SK-N-SH (cell line): ENCODE measurements at regions not wholly inside any gene's neighbourhood (a gene's known extent, or its start where the extent isn't known, plus 50 kb on each side); places are given as distances from the start of the nearest gene placed in this dataset.

ENCODE experiments used
- CTCF ChIA-PET: fragments of 300-600, 350-600 bp; formaldehyde crosslinking; extraction: SDS; loops from one replicate; lab custom pipeline; 2021; lab: Yijun Ruan, JAX
- POLR2A ChIA-PET: fragments of 350-600 bp; sonication (Branson Sonifier 250); formaldehyde crosslinking; extraction: SDS; loops from one replicate; lab custom pipeline; 2020; ENCODE audit warnings: antibody characterized with exemption, inconsistent platforms; lab: Yijun Ruan, JAX
- DNase-seq: peaks from one replicate; pipeline ENCODE4 v3.0.0; 2012
- H2AFZ ChIP-seq: fragments of 200-600 bp; sonication (generic); 2 replicates; pipeline ENCODE4 v1.8.1; 2016; ENCODE audit warnings: antibody characterized with exemption, mild to moderate bottlenecking, low read depth
- H3F3A ChIP-seq: fragments of 200-600 bp; sonication (generic); replicated peaks from 2 replicates; pipeline ENCODE3; 2016; ENCODE audit warnings: antibody characterized with exemption, mild to moderate bottlenecking; ENCODE audit not compliant: insufficient read depth
- H3K27ac ChIP-seq, 2 experiments: fragments of 200-500 bp in 1 of 2; fragments of 200-600 bp in 1 of 2; sonication (Bioruptor generic) in 1 of 2; sonication (generic), shearing (Covaris generic) in 1 of 2; 2 replicates each; pipeline versions ENCODE4 v1.5.1 to v1.6.1; 2014 to 2016; ENCODE audit warnings: low read depth in 2 of 2, inconsistent platforms in 1 of 2, low read length in 1 of 2, mild to moderate bottlenecking in 1 of 2, mixed read lengths in 1 of 2
- H3K27me3 ChIP-seq: fragments of 200-600 bp; sonication (generic), shearing (Covaris generic); 2 replicates; pipeline ENCODE4 v1.6.1; 2016; ENCODE audit warnings: mixed run types; ENCODE audit not compliant: insufficient read depth
- H3K36me3 ChIP-seq, 2 experiments: fragments of 200-500 bp in 1 of 2; fragments of 200-600 bp in 1 of 2; sonication (Bioruptor generic) in 1 of 2; sonication (generic) in 1 of 2; replicated peaks in 1 of 2; 2 replicates each; pipeline versions ENCODE3 to v1.5.1; 2014 to 2016; ENCODE audit warnings: low read length in 1 of 2, mild to moderate bottlenecking in 1 of 2; ENCODE audit not compliant: insufficient read depth in 2 of 2, control insufficient read depth in 1 of 2
- H3K4me1 ChIP-seq, 2 experiments: fragments of 200-500 bp in 1 of 2; fragments of 200-600 bp in 1 of 2; sonication (Bioruptor generic) in 1 of 2; sonication (generic), shearing (Covaris generic) in 1 of 2; 2 replicates each; pipeline versions ENCODE4 v1.5.1 to v1.6.1; 2014 to 2016; ENCODE audit warnings: low read depth in 1 of 2, low read length in 1 of 2, mixed run types in 1 of 2; ENCODE audit not compliant: insufficient read depth in 2 of 2, control insufficient read depth in 1 of 2
- H3K4me2 ChIP-seq: fragments of 200-600 bp; sonication (generic), shearing (Covaris generic); 2 replicates; pipeline ENCODE4 v1.6.1; 2017; ENCODE audit warnings: mixed run types
- H3K4me3 ChIP-seq, 2 experiments: fragments of 200-500 bp in 1 of 2; fragments of 200-600 bp in 1 of 2; sonication (Bioruptor generic) in 1 of 2; sonication (generic), shearing (Covaris generic) in 1 of 2; 2 replicates each; pipeline versions ENCODE4 v1.5.1 to v1.8.1; 2014 to 2016; ENCODE audit warnings: low read depth in 2 of 2, inconsistent platforms in 1 of 2, low read length in 1 of 2, mild to moderate bottlenecking in 1 of 2, mixed read lengths in 1 of 2, moderate library complexity in 1 of 2
- H3K79me2 ChIP-seq: fragments of 200-600 bp; sonication (generic); 2 replicates; pipeline ENCODE4 v1.8.1; 2017; ENCODE audit warnings: mild to moderate bottlenecking; ENCODE audit not compliant: insufficient read depth
- H3K9ac ChIP-seq: fragments of 200-600 bp; sonication (generic); 2 replicates; pipeline ENCODE4 v1.6.1; 2017; ENCODE audit warnings: mixed run types
- H3K9me2 ChIP-seq: fragments of 200-600 bp; sonication (generic); 2 replicates; pipeline ENCODE4 v1.6.1; 2017; ENCODE audit warnings: mixed run types
- H3K9me3 ChIP-seq: fragments of 200-600 bp; sonication (generic); 2 replicates; pipeline ENCODE4 v1.6.1; 2017; ENCODE audit warnings: mixed run types, mild to moderate bottlenecking, moderate library complexity
- H4K20me1 ChIP-seq: fragments of 200-600 bp; sonication (generic); 2 replicates; pipeline ENCODE4 v1.6.1; 2017; ENCODE audit warnings: mild to moderate bottlenecking, mixed run types; ENCODE audit not compliant: insufficient read depth
- CTCF ChIP-seq: fragments of 200-600 bp; sonication (generic); IDR thresholded peaks from 2 replicates; pipeline ENCODE4 v1.6.1; 2017; ENCODE audit warnings: antibody characterized with exemption, mild to moderate bottlenecking, moderate library complexity
- ELF1 ChIP-seq: IDR thresholded peaks from 2 replicates; pipeline ENCODE4 v1.4.0; 2012
- GATA2 ChIP-seq: sonication (generic); formaldehyde crosslinking; IDR thresholded peaks from 2 replicates; pipeline ENCODE4 v1.5.0; 2020; ENCODE audit warnings: mild to moderate bottlenecking, missing genetic modification reagents
- IRF3 ChIP-seq: fragments of 150-350 bp; IDR thresholded peaks from 2 replicates; pipeline ENCODE4 v1.6.1; 2016; ENCODE audit warnings: mild to moderate bottlenecking, low read depth, low read length
- JUND ChIP-seq: IDR thresholded peaks from 2 replicates; pipeline ENCODE4 v1.4.0; 2012
- MAX ChIP-seq: IDR thresholded peaks from 2 replicates; pipeline ENCODE4 v1.4.0; 2012; ENCODE audit warnings: low read depth
- MEF2A ChIP-seq: IDR thresholded peaks from 2 replicates; pipeline ENCODE4 v1.4.0; 2012; ENCODE audit warnings: low read depth, borderline replicate concordance
- MXI1 ChIP-seq: IDR thresholded peaks from 2 replicates; pipeline ENCODE4 v1.6.1; 2012; ENCODE audit warnings: mild to moderate bottlenecking, low read depth, low read length, improper control_type of control experiment
- PBX3 ChIP-seq: IDR thresholded peaks from 2 replicates; pipeline ENCODE4; 2012
- POLR2AphosphoS5 ChIP-seq: IDR thresholded peaks from 2 replicates; pipeline ENCODE4 v1.6.1; 2012; ENCODE audit warnings: low read depth, low read length
- REST ChIP-seq: IDR thresholded peaks from 2 replicates; pipeline ENCODE4 v1.6.1; 2012; ENCODE audit warnings: mild to moderate bottlenecking, low read depth, low read length, moderate library complexity
- RFX5 ChIP-seq: IDR thresholded peaks from 2 replicates; pipeline ENCODE4 v1.6.1; 2012; ENCODE audit warnings: mild to moderate bottlenecking, improper control_type of control experiment, low read length
- RXRA ChIP-seq: IDR thresholded peaks from 2 replicates; pipeline ENCODE4 v1.4.0; 2012; ENCODE audit warnings: low read depth, mild to moderate bottlenecking, borderline replicate concordance
- SIN3A ChIP-seq: IDR thresholded peaks from 2 replicates; pipeline ENCODE4 v1.6.1; 2012; ENCODE audit warnings: low read depth, mild to moderate bottlenecking, low read length, moderate library complexity, borderline replicate concordance
- SMC3 ChIP-seq: IDR thresholded peaks from 2 replicates; pipeline ENCODE4 v1.6.1; 2012; ENCODE audit warnings: low read depth, low read length, improper control_type of control experiment
- TAF1 ChIP-seq: IDR thresholded peaks from 2 replicates; pipeline ENCODE4 v1.6.1; 2012; ENCODE audit warnings: low read depth, mild to moderate bottlenecking, low read length, moderate library complexity, borderline replicate concordance
- USF1 ChIP-seq: IDR thresholded peaks from 2 replicates; pipeline ENCODE4 v1.4.0; 2012; ENCODE audit warnings: low read depth, borderline replicate concordance
- USF2 ChIP-seq: fragments of 150-350 bp; IDR thresholded peaks from 2 replicates; pipeline ENCODE4 v1.6.1; 2017; ENCODE audit warnings: antibody characterized with exemption, low read length, low read depth, borderline replicate concordance
- YY1 ChIP-seq: IDR thresholded peaks from 2 replicates; pipeline ENCODE4 v1.4.0; 2012; ENCODE audit warnings: low read depth, mild to moderate bottlenecking
- WGBS: methylation state at CpG from one replicate; pipeline ENCODE4 v1.1.6; 2017; ENCODE audit warnings: low lambda C conversion rate; 5-methylcytosine and 5-hydroxymethylcytosine counted together

GRCh38 chr5:152861231-152861630 is 456.2 kb upstream of the NMUR2 start:
- H3K79me2 ChIP-seq = no peaks in the 10 kb centered on the region
- TF ChIP-seq USF2 = no peak
- no peak for TF ChIP-seq POLR2AphosphoS5
- TF ChIP-seq YY1 = no peak
- TF ChIP-seq SMC3 = no peak
- TF ChIP-seq GATA2 (CRISPR knock-in tag) = no peak
- TF ChIP-seq JUND = no peak
- no peak for TF ChIP-seq USF1
- TF ChIP-seq TAF1 = no peak
- no peak for TF ChIP-seq IRF3
- no peak for TF ChIP-seq MXI1
- TF ChIP-seq PBX3 = no peak
- no peak for TF ChIP-seq RXRA
- no peak for TF ChIP-seq ELF1
- TF ChIP-seq CTCF = no peak
- no peak for TF ChIP-seq RFX5
- TF ChIP-seq MAX = no peak
- no peak for TF ChIP-seq SIN3A
- TF ChIP-seq MEF2A = no peak
- no peak for TF ChIP-seq REST
- no peaks in the 10 kb centered on the region for H3K4me1 ChIP-seq
- H3K9me2 ChIP-seq = no peaks in the 10 kb centered on the region
- H3K9ac ChIP-seq = no peak overlapping the region
- H3K4me2 ChIP-seq = no peak overlapping the region
- H3K4me3 ChIP-seq = no peak overlapping the region
- no peaks in the 10 kb centered on the region for H4K20me1 ChIP-seq
- no peak overlapping the region for H3K27ac ChIP-seq
- no peaks in the 10 kb centered on the region for H3K9me3 ChIP-seq
- no peaks in the 10 kb centered on the region for H3K36me3 ChIP-seq
- ChIA-PET CTCF (no interaction called here), POLR2A (no interaction called here)
- no peak overlapping the region for H2AFZ ChIP-seq
- WGBS = 30% methylated on average over 3 of the region's 3 CpGs
- no peaks in the 10 kb centered on the region for H3K27me3 ChIP-seq
- no peak for DNase-seq
- H3F3A ChIP-seq = no peaks in the 10 kb centered on the region
